HG02981 (cell line): ENCODE measurements at regions not wholly inside any gene's neighbourhood (a gene's known extent, or its start where the extent isn't known, plus 50 kb on each side); places are given as distances from the start of the nearest gene placed in this dataset.
"Not testable (repeated sequence)": the region's sequence is repeated elsewhere in the genome, so short reads cannot be mapped to it uniquely, and the experiment has no call there.

ENCODE experiments used
- ATAC-seq: cut with Tn5 transposase; IDR thresholded peaks from one replicate; pipeline ENCODE4 v1.9.1; 2021; ENCODE audit warnings: mild to moderate bottlenecking, moderate library complexity; ENCODE audit not compliant: unreplicated experiment

- no peak for ATAC-seq
Observed at GRCh38 chr9:94183240-94183999, 75.7 kb upstream of the ZNF169 start.

- no peak for ATAC-seq
Observed at GRCh38 chr9:94188246-94188645, 70.9 kb upstream of the ZNF169 start.

GRCh38 chr9:94191706-94192105, 67.4 kb upstream of the ZNF169 start:
- ATAC-seq: not testable (repeated sequence)

- no peak for ATAC-seq
Observed at GRCh38 chr9:94198414-94198813, 60.7 kb upstream of the ZNF169 start.

GRCh38 chr9:94199776-94200175, 59.3 kb upstream of the ZNF169 start:
- ATAC-seq: no peak

- no peak for ATAC-seq
Observed at GRCh38 chr9:94204174-94204573, 54.9 kb upstream of the ZNF169 start.

- ATAC-seq: no peak
Observed at GRCh38 chr9:94207781-94208180, 51.3 kb upstream of the ZNF169 start.
